ENCODE measurements at regions not wholly inside any gene's neighbourhood (a gene's known extent, or its start where the extent isn't known, plus 50 kb on each side); places are given as distances from the start of the nearest gene placed in this dataset.

- POLR2A ChIA-PET: no interaction called here
- Histone ChIP-seq H3K9me3 (0 out of 2 replicates have a peak, but pooled peaks cover 4% of the 10 kb centered on the region), H3K4me3 (ENCODE audit: low read depth, low read length) (no peak overlapping the region), H3K27me3 (replicated peaks; ENCODE audit: control insufficient read depth, insufficient read depth, low read length) (no peaks in the 10 kb centered on the region), H3K36me3 (ENCODE audit: control insufficient read depth, insufficient read depth, low read length) (no peaks in the 10 kb centered on the region), H3K4me1 (no peaks in the 10 kb centered on the region)
- H3K27ac Mint-ChIP-seq (ENCODE audit: unreplicated experiment): no peak overlapping the region
- CTCF ChIA-PET: no interaction called here
- peaks cover 7% of the 10 kb centered on the region for H3K4me1 Mint-ChIP-seq (ENCODE audit: low read depth, unreplicated experiment)
- intact Hi-C loops (cut with micrococcal nuclease; ENCODE audit: unreplicated experiment): no loop called here
- no peaks in the 10 kb centered on the region for H3K9me3 Mint-ChIP-seq (ENCODE audit: unreplicated experiment)
- BruUV-seq (replicated peaks): no TSS peak
- no peaks in the 10 kb centered on the region for H3K36me3 Mint-ChIP-seq (ENCODE audit: insufficient read depth, unreplicated experiment)
- no peaks in the 10 kb centered on the region for H3K27me3 Mint-ChIP-seq (ENCODE audit: insufficient read depth, unreplicated experiment)
- DNase-seq: no peak
- H3K4me3 Mint-ChIP-seq (ENCODE audit: unreplicated experiment): no peak overlapping the region
- no peak for TF ChIP-seq CTCF (IDR thresholded peaks at IDR 0.05; ENCODE audit: insufficient read depth in 1 of 2, low read depth in 1 of 2, low read length in 1 of 2, severe bottlenecking in 1 of 2, unreplicated experiment in 1 of 2)
These were observed 302.9 kb upstream of the RARB start for GRCh38 chr3:25125201-25125600.

GRCh38 chr3:25128735-25129134 lies 299.3 kb upstream of the RARB start:
- intact Hi-C loops (cut with micrococcal nuclease; ENCODE audit: unreplicated experiment): no loop called here
- TF ChIP-seq CTCF (IDR thresholded peaks at IDR 0.05; ENCODE audit: insufficient read depth in 1 of 2, low read depth in 1 of 2, low read length in 1 of 2, severe bottlenecking in 1 of 2, unreplicated experiment in 1 of 2): no peak
- H3K27me3 ChIP-seq (replicated peaks; ENCODE audit: control insufficient read depth, insufficient read depth, low read length): no peaks in the 10 kb centered on the region
- H3K4me3 ChIP-seq (ENCODE audit: low read depth, low read length): no peak overlapping the region
- H3K36me3 ChIP-seq (ENCODE audit: control insufficient read depth, insufficient read depth, low read length): no peaks in the 10 kb centered on the region
- H3K27me3 Mint-ChIP-seq (ENCODE audit: insufficient read depth, unreplicated experiment): no peaks in the 10 kb centered on the region
- ChIA-PET POLR2A (no interaction called here), CTCF (no interaction called here)
- no peak for DNase-seq
- no peak overlapping the region for H3K4me3 Mint-ChIP-seq (ENCODE audit: unreplicated experiment)
- H3K4me1 ChIP-seq: no peaks in the 10 kb centered on the region
- H3K36me3 Mint-ChIP-seq (ENCODE audit: insufficient read depth, unreplicated experiment): peaks cover 4% of the 10 kb centered on the region
- no peaks in the 10 kb centered on the region for H3K4me1 Mint-ChIP-seq (ENCODE audit: low read depth, unreplicated experiment)
- 0 out of 2 replicates have a peak, but pooled peaks cover 4% of the 10 kb centered on the region for H3K9me3 ChIP-seq
- H3K27ac Mint-ChIP-seq (ENCODE audit: unreplicated experiment): no peak overlapping the region
- no TSS peak for BruUV-seq (replicated peaks)
- H3K9me3 Mint-ChIP-seq (ENCODE audit: unreplicated experiment): peaks cover 15% of the 10 kb centered on the region

GRCh38 chr3:25130724-25131520 lies 297.1 kb upstream of the RARB start:
- CTCF ChIA-PET: no interaction called here
- BruUV-seq (replicated peaks): no TSS peak
- Histone ChIP-seq H3K4me3 (ENCODE audit: low read depth, low read length) (no peak overlapping the region), H3K36me3 (ENCODE audit: control insufficient read depth, insufficient read depth, low read length) (no peaks in the 10 kb centered on the region), H3K9me3 (0 out of 2 replicates have a peak, but pooled peaks cover 4% of the 10 kb centered on the region), H3K27me3 (replicated peaks; ENCODE audit: control insufficient read depth, insufficient read depth, low read length) (no peaks in the 10 kb centered on the region), H3K4me1 (no peaks in the 10 kb centered on the region)
- Mint-ChIP-seq H3K27ac (ENCODE audit: unreplicated experiment) (no peak overlapping the region), H3K27me3 (ENCODE audit: insufficient read depth, unreplicated experiment) (no peaks in the 10 kb centered on the region), H3K4me3 (ENCODE audit: unreplicated experiment) (no peak overlapping the region), H3K36me3 (ENCODE audit: insufficient read depth, unreplicated experiment) (peaks cover 4% of the 10 kb centered on the region), H3K9me3 (ENCODE audit: unreplicated experiment) (peaks cover 15% of the 10 kb centered on the region), H3K4me1 (ENCODE audit: low read depth, unreplicated experiment) (no peaks in the 10 kb centered on the region)
- intact Hi-C loops (cut with micrococcal nuclease; ENCODE audit: unreplicated experiment): no loop called here
- DNase-seq: no peak
- POLR2A ChIA-PET: no interaction called here
- TF ChIP-seq CTCF (IDR thresholded peaks at IDR 0.05; ENCODE audit: insufficient read depth in 1 of 2, low read depth in 1 of 2, low read length in 1 of 2, severe bottlenecking in 1 of 2, unreplicated experiment in 1 of 2): no peak

All from Caco-2 (cell line).